ENCODE measurements at regions not wholly inside any gene's neighbourhood (a gene's known extent, or its start where the extent isn't known, plus 50 kb on each side); places are given as distances from the start of the nearest gene placed in this dataset.

DNA sequence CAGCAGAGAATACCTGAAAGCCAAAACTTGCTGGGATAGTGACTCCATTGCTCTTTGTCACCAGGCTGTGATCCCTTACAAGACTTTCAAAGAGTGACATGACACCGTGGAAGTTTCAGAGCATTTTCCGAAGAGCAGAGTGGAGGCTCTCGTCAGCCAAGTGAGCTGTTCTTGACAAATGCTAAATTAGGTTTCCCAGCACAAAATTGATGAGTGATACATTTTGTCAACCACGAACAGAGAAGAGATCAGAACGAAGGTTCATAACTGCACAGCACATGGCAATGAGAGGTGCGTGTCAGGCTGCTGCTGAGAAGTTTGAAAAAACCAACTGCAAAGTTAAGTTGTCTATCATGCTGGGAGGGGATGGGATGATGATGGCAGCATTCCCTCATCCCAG lies 184.4 kb upstream of the C1orf174 start:
- Histone ChIP-seq H3K27ac (no peak overlapping the region), H3K36me3 (ENCODE audit: insufficient read depth) (no peaks in the 10 kb centered on the region), H3K4me2 (no peak overlapping the region), H3K27me3 (ENCODE audit: insufficient read depth, low read depth) (peaks cover 3% of the 10 kb centered on the region; the same call in 1 of the 2 replicates), H3K79me2 (ENCODE audit: insufficient read depth, low read depth) (no peaks in the 10 kb centered on the region), H3K9ac (no peak overlapping the region), H2AFZ (ENCODE audit: low read depth) (no peak overlapping the region), H4K20me1 (ENCODE audit: insufficient read depth) (no peaks in the 10 kb centered on the region), H3K4me1 (ENCODE audit: low read depth, poor library complexity, severe bottlenecking) (no peaks in the 10 kb centered on the region), H3K4me3 (IDR thresholded peaks at IDR 0.05; ENCODE audit: insufficient read depth, low read depth, low read length) (no peak overlapping the region)
- TF ChIP-seq, protein P1, sequence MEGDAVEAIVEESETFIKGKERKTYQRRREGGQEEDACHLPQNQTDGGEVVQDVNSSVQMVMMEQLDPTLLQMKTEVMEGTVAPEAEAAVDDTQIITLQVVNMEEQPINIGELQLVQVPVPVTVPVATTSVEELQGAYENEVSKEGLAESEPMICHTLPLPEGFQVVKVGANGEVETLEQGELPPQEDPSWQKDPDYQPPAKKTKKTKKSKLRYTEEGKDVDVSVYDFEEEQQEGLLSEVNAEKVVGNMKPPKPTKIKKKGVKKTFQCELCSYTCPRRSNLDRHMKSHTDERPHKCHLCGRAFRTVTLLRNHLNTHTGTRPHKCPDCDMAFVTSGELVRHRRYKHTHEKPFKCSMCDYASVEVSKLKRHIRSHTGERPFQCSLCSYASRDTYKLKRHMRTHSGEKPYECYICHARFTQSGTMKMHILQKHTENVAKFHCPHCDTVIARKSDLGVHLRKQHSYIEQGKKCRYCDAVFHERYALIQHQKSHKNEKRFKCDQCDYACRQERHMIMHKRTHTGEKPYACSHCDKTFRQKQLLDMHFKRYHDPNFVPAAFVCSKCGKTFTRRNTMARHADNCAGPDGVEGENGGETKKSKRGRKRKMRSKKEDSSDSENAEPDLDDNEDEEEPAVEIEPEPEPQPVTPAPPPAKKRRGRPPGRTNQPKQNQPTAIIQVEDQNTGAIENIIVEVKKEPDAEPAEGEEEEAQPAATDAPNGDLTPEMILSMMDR (conservative IDR thresholded peaks at IDR 0.05; ENCODE audit: low read depth, low read length): no peak

DNA sequence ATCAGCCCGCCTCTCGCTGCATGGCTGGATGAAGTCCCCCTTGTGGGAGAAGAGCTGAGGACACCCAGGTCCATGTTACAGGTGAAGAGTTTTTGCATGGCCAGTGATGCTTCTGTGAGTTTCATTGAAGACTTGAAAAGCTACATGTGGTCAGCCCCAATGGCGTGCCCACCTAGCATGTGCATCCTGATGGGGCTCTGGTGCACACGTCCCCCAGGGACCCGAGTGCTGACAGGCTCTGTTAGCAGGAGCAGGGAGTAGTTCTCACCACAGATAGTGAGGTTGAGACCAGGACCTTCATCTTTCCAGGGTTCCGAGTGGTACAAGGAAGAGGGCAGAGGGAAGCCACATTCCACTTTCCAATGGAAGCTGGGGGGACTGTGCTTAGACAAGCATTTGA lies 184.8 kb upstream of the C1orf174 start:
- Histone ChIP-seq H3K27me3 (ENCODE audit: insufficient read depth, low read depth) (peaks cover 3% of the 10 kb centered on the region; the same call in 1 of the 2 replicates), H3K4me2 (no peak overlapping the region)
- TF ChIP-seq, protein P1 (conservative IDR thresholded peaks at IDR 0.05; ENCODE audit: low read depth, low read length): no peak

GRCh38 chr1:4085546-4085945 lies 185.5 kb upstream of the C1orf174 start:
- H3K4me1 ChIP-seq (ENCODE audit: low read depth, poor library complexity, severe bottlenecking): no peaks in the 10 kb centered on the region
- H2AFZ ChIP-seq (ENCODE audit: low read depth): no peak overlapping the region
- no peak overlapping the region for H3K4me3 ChIP-seq (IDR thresholded peaks at IDR 0.05; ENCODE audit: insufficient read depth, low read depth, low read length)
- H3K36me3 ChIP-seq (ENCODE audit: insufficient read depth): no peaks in the 10 kb centered on the region
- no peak overlapping the region for H3K27ac ChIP-seq
- TF ChIP-seq, protein P1 (conservative IDR thresholded peaks at IDR 0.05; ENCODE audit: low read depth, low read length): no peak
- no peaks in the 10 kb centered on the region for H3K79me2 ChIP-seq (ENCODE audit: insufficient read depth, low read depth)
- H3K4me2 ChIP-seq: no peak overlapping the region
- H3K27me3 ChIP-seq (ENCODE audit: insufficient read depth, low read depth): peaks cover 3% of the 10 kb centered on the region; the same call in 1 of the 2 replicates
- no peak overlapping the region for H3K9ac ChIP-seq
- no peaks in the 10 kb centered on the region for H4K20me1 ChIP-seq (ENCODE audit: insufficient read depth)

More for the DNA sequence above, 184.8 kb upstream of the C1orf174 start:
- Histone ChIP-seq H3K9ac (no peak overlapping the region), H3K4me3 (IDR thresholded peaks at IDR 0.05; ENCODE audit: insufficient read depth, low read depth, low read length) (no peak overlapping the region), H3K36me3 (ENCODE audit: insufficient read depth) (no peaks in the 10 kb centered on the region), H3K79me2 (ENCODE audit: insufficient read depth, low read depth) (no peaks in the 10 kb centered on the region), H3K4me1 (ENCODE audit: low read depth, poor library complexity, severe bottlenecking) (no peaks in the 10 kb centered on the region), H2AFZ (ENCODE audit: low read depth) (no peak overlapping the region), H3K27ac (no peak overlapping the region), H4K20me1 (ENCODE audit: insufficient read depth) (no peaks in the 10 kb centered on the region)

DNA sequence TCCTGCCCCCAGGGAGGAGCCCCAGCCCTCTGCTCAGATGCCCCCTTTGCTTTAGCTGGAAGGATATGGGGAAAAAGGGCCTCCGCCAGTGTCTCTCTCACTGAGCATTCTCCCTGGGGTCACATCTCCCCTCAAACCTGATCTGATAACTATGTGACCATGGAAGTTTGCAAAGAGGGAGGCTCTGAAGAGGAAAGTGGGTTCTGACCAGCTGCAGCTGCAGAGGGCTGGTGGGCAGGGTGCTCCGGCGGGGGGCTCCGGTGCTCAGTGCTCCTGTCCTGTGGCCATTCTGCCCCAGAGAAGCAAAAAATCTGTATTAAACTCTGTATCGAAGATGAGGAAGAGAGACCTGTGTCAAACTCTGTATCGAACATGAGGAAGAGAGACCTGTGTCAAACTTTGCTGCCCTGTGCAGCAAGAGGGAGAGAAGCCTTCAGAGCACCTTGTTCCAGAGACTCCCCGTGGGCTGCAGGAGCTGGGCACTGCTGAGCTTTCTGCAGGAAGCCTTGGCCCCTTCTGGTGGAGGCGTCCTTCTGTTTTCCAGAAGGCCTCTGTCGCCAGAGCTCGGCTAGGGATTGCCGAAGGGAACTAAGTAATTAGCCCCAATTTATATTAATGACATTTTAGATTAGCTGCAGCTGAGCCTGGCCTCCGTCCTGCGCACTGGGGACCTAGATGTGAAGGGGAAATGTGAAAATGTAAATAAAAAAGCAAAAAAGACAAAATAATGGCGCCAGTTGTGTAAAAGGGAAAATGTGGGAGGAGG lies 186.2 kb upstream of the C1orf174 start:
- TF ChIP-seq, protein P1 (conservative IDR thresholded peaks at IDR 0.05; ENCODE audit: low read depth, low read length): no peak
- Histone ChIP-seq H3K9ac (no peak overlapping the region), H3K36me3 (ENCODE audit: insufficient read depth) (no peaks in the 10 kb centered on the region), H2AFZ (ENCODE audit: low read depth) (no peak overlapping the region), H4K20me1 (ENCODE audit: insufficient read depth) (no peaks in the 10 kb centered on the region), H3K27me3 (ENCODE audit: insufficient read depth, low read depth) (peaks cover 3% of the 10 kb centered on the region; the same call in 1 of the 2 replicates), H3K4me2 (no peak overlapping the region), H3K4me3 (IDR thresholded peaks at IDR 0.05; ENCODE audit: insufficient read depth, low read depth, low read length) (no peak overlapping the region), H3K27ac (no peak overlapping the region), H3K79me2 (ENCODE audit: insufficient read depth, low read depth) (no peaks in the 10 kb centered on the region), H3K4me1 (ENCODE audit: low read depth, poor library complexity, severe bottlenecking) (no peaks in the 10 kb centered on the region)
